ENCODE measurements at regions not wholly inside any gene's neighbourhood (a gene's known extent, or its start where the extent isn't known, plus 50 kb on each side); places are given as distances from the start of the nearest gene placed in this dataset.

DNA sequence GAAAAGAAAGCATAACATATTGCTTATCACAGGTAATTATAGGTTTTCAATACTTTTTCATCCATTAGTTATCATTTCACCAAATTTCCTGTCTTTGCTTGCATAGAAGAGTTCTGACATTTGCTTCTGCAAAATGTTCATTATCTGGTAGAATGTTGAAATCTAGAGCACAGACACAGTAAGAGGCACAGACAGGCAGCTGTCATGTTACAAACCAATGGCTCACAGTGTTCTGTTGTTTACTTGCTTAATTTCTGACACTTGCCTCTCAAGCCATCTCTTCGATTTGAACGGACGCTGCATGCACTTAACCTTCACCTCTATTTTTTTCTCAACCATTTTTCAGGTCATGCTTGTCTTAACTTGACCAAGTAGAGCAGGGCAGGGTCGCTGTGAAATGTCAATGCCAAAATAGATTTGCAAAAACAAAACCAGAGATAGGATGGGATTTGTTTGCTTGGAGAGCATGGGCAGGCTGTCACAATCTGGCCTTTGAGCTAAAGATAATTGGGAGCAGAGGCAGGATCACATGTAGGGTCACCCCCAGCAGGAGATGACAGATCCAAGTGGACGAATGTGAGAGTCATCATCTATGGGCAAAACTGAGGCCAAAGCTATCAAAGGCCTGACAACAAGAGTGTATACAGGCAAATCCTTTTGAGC lies 292.3 kb downstream of the SMARCA1 start:
- TF ChIP-seq, protein P1, sequence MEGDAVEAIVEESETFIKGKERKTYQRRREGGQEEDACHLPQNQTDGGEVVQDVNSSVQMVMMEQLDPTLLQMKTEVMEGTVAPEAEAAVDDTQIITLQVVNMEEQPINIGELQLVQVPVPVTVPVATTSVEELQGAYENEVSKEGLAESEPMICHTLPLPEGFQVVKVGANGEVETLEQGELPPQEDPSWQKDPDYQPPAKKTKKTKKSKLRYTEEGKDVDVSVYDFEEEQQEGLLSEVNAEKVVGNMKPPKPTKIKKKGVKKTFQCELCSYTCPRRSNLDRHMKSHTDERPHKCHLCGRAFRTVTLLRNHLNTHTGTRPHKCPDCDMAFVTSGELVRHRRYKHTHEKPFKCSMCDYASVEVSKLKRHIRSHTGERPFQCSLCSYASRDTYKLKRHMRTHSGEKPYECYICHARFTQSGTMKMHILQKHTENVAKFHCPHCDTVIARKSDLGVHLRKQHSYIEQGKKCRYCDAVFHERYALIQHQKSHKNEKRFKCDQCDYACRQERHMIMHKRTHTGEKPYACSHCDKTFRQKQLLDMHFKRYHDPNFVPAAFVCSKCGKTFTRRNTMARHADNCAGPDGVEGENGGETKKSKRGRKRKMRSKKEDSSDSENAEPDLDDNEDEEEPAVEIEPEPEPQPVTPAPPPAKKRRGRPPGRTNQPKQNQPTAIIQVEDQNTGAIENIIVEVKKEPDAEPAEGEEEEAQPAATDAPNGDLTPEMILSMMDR (IDR thresholded peaks at IDR 0.05): no peak
- TF ChIP-seq, protein P2, sequence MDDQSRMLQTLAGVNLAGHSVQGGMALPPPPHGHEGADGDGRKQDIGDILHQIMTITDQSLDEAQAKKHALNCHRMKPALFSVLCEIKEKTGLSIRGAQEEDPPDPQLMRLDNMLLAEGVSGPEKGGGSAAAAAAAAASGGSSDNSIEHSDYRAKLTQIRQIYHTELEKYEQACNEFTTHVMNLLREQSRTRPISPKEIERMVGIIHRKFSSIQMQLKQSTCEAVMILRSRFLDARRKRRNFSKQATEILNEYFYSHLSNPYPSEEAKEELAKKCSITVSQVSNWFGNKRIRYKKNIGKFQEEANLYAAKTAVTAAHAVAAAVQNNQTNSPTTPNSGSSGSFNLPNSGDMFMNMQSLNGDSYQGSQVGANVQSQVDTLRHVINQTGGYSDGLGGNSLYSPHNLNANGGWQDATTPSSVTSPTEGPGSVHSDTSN (IDR thresholded peaks at IDR 0.05): no peak
- TF ChIP-seq REST (IDR thresholded peaks at IDR 0.05) (no peak), POLR2A (IDR thresholded peaks at IDR 0.05; ENCODE audit: low read length) (no peak), PHF8 (IDR thresholded peaks at IDR 0.05; ENCODE audit: borderline replicate concordance, low read depth) (no peak), MAZ (IDR thresholded peaks at IDR 0.05; ENCODE audit: borderline replicate concordance, low read depth, low read length) (no peak), HEYL (CRISPR knock-in tag; IDR thresholded peaks at IDR 0.05) (no peak), EP300 (IDR thresholded peaks at IDR 0.05) (no peak), RNF2 (IDR thresholded peaks at IDR 0.05; ENCODE audit: borderline replicate concordance, low read depth) (no peak), MAX (IDR thresholded peaks at IDR 0.05) (no peak), RFX5 (IDR thresholded peaks at IDR 0.05) (no peak), RCOR1 (IDR thresholded peaks at IDR 0.05; ENCODE audit: low read depth, low read length) (no peak)

Measured in A549 (cell line).